ENCODE measurements at regions not wholly inside any gene's neighbourhood (a gene's known extent, or its start where the extent isn't known, plus 50 kb on each side); places are given as distances from the start of the nearest gene placed in this dataset.

- H4K20me1 ChIP-seq (replicated peaks in 1 of 2; ENCODE audit: control insufficient read depth in 1 of 2, insufficient read depth in 2 of 2, low read length in 2 of 2), result no peaks in the 10 kb centered on the region
- FAIRE-seq, result no peak
- H3K36me3 ChIP-seq (ENCODE audit: control insufficient read depth in 2 of 4, insufficient read depth in 4 of 4, low read length in 3 of 4), result no peaks in the 10 kb centered on the region
- no peak overlapping the region for H4K5ac ChIP-seq (ENCODE audit: insufficient read length, low read depth, low read length)
- H3K4me3 ChIP-seq (ENCODE audit: extremely low read depth in 1 of 4, insufficient read depth in 2 of 4, low read depth in 3 of 4, low read length in 4 of 4), result no peak overlapping the region
- H2BK120ac ChIP-seq (replicated peaks; ENCODE audit: low read depth, low read length), result no peak overlapping the region
- H3K9me3 ChIP-seq (ENCODE audit: insufficient read depth in 2 of 2, low read depth in 1 of 2, low read length in 1 of 2), result no peaks in the 10 kb centered on the region
- POLR2A ChIA-PET (ENCODE audit: partially characterized antibody), result no interaction called here
- H3K79me1 ChIP-seq (ENCODE audit: low read depth, low read length), result no peaks in the 10 kb centered on the region
- H3K56ac ChIP-seq (replicated peaks; ENCODE audit: insufficient read length, low read depth, low read length), result no peak overlapping the region
- H3K79me2 ChIP-seq (ENCODE audit: control insufficient read depth in 1 of 2, insufficient read depth in 2 of 2, low read length in 2 of 2), result no peaks in the 10 kb centered on the region
- H3K27ac ChIP-seq (ENCODE audit: low read depth, low read length), result no peak overlapping the region
- H3K4me1 ChIP-seq (replicated peaks in 1 of 4; ENCODE audit: control insufficient read depth in 3 of 4, insufficient read depth in 4 of 4, low read length in 3 of 4), result peaks cover 0 to 4% (median under 1%) of the 10 kb centered on the region in 4 experiments; a peak in 3 of 7 replicates
- DNase-seq (ENCODE audit: low read depth in 1 of 2, low spot score in 2 of 2), result no peak
- H3K27me3 ChIP-seq (replicated peaks in 1 of 4; ENCODE audit: control insufficient read depth in 3 of 4, extremely low read depth in 1 of 4, insufficient read depth in 3 of 4, low read length in 3 of 4), result no peaks in the 10 kb centered on the region
- H2BK20ac ChIP-seq (ENCODE audit: low read length), result no peak overlapping the region
- H3K4ac ChIP-seq (replicated peaks; ENCODE audit: insufficient read length, low read depth, low read length), result no peak overlapping the region
- no peak overlapping the region for H3K23ac ChIP-seq (ENCODE audit: insufficient read length)
- no peak overlapping the region for H2BK15ac ChIP-seq (ENCODE audit: low read length)
- no peak overlapping the region for H2AFZ ChIP-seq (ENCODE audit: low read length)
- no peak overlapping the region for H4K91ac ChIP-seq (replicated peaks; ENCODE audit: insufficient read length, low read length)
- H2AK5ac ChIP-seq (ENCODE audit: low read depth, low read length), result no peak overlapping the region
- H3K14ac ChIP-seq (ENCODE audit: insufficient read length), result no peak overlapping the region
- no peaks in the 10 kb centered on the region for H3K23me2 ChIP-seq (ENCODE audit: low read depth, low read length)
- H2BK5ac ChIP-seq (ENCODE audit: low read depth, low read length), result no peak overlapping the region
- H2BK12ac ChIP-seq (ENCODE audit: low read depth, low read length), result no peak overlapping the region
- 80% methylated on average over 1 of the region's 1 CpG; no CpG with 5 or more reads in 1 of the 2 experiments for WGBS, 2 experiments (ENCODE audit: extremely low coverage in 1 of 2, insufficient coverage in 1 of 2, insufficient read length in 1 of 2, insufficient replicate concordance in 2 of 2, low coverage in 1 of 2, low lambda C conversion rate in 2 of 2, missing lambda C conversion rate in 1 of 2)
- CTCF ChIA-PET (ENCODE audit: partially characterized antibody), result interaction anchor here (0.6 to 1.1 kb wide), 2 partner anchors 205 to 217 kb away, joined by 3 read pairs; no protein-coding TSS in a partner anchor
- H3K18ac ChIP-seq (ENCODE audit: extremely low read depth, low read length), result no peak overlapping the region
- no peak overlapping the region for H3K9ac ChIP-seq (replicated peaks in 1 of 4; ENCODE audit: extremely low read depth in 1 of 4, low read depth in 3 of 4, low read length in 3 of 4)
- no peak overlapping the region for H3K4me2 ChIP-seq (ENCODE audit: insufficient read depth in 1 of 2, low read depth in 2 of 2, low read length in 2 of 2)
- no peak overlapping the region for H4K8ac ChIP-seq (ENCODE audit: extremely low read depth, insufficient read depth, low read length)
- TF ChIP-seq SUZ12 (IDR thresholded peaks at IDR 0.05; ENCODE audit: low read length) (no peak), POLR2A (IDR thresholded peaks at IDR 0.05; ENCODE audit: control extremely low read depth in 1 of 2, low read depth in 2 of 2, low read length in 2 of 2) (no peak), JUN (IDR thresholded peaks at IDR 0.05; ENCODE audit: low read depth, low read length) (no peak), CHD2 (IDR thresholded peaks at IDR 0.05; ENCODE audit: low read length) (no peak), CEBPB (IDR thresholded peaks at IDR 0.05; ENCODE audit: low read depth, low read length) (no peak)
These were observed 311.4 kb downstream of the TLE1 start for GRCh38 chr9:81377921-81378320.
